ENCODE measurements at regions not wholly inside any gene's neighbourhood (a gene's known extent, or its start where the extent isn't known, plus 50 kb on each side); places are given as distances from the start of the nearest gene placed in this dataset.

GRCh38 chr9:693201-694091 is 148.1 kb upstream of the DMRT1 start:
- no peak for TF ChIP-seq POLR2A (IDR thresholded peaks at IDR 0.05)
- TF ChIP-seq CTCF (IDR thresholded peaks at IDR 0.05) = no peak
- peak; percentile 71 for TF ChIP-seq POLR2AphosphoS5 (IDR thresholded peaks at IDR 0.05)

All from prostate gland (tissue), 2 donors.